Endothelial cell of umbilical vein (primary cell): ENCODE measurements at regions not wholly inside any gene's neighbourhood (a gene's known extent, or its start where the extent isn't known, plus 50 kb on each side); places are given as distances from the start of the nearest gene placed in this dataset.

ENCODE experiments used
- CTCF ChIP-seq, 2 donors: IDR thresholded peaks; 1 replicate in 1 of 2; 2 replicates in 1 of 2; pipeline ENCODE4 v1.5.1; 2011; ENCODE audit warnings: low read length in 2 of 2, mild to moderate bottlenecking in 2 of 2, moderate library complexity in 2 of 2, control low read depth in 1 of 2, inconsistent platforms in 1 of 2, low read depth in 1 of 2; ENCODE audit not compliant: insufficient read depth in 1 of 2; ENCODE audit errors: extremely low read depth in 1 of 2
- MYC ChIP-seq: IDR thresholded peaks from one replicate; pipeline ENCODE4 v1.6.1; 2011; ENCODE audit warnings: mild to moderate bottlenecking, low read depth, low read length
- POLR2A ChIP-seq: IDR thresholded peaks from 2 replicates; pipeline ENCODE4 v1.6.1; 2012; ENCODE audit warnings: low read depth, mild to moderate bottlenecking, control low read depth, low read length
- POLR2AphosphoS5 ChIP-seq: IDR thresholded peaks from 2 replicates; pipeline ENCODE4 v1.6.1; 2012; ENCODE audit warnings: low read depth, mild to moderate bottlenecking, control low read depth, low read length, moderate library complexity; ENCODE audit not compliant: insufficient read depth

- TF ChIP-seq CTCF (IDR thresholded peaks at IDR 0.05; ENCODE audit: extremely low read depth in 1 of 2, insufficient read depth in 1 of 2, low read depth in 1 of 2, low read length in 2 of 2) = no peak
- no peak for TF ChIP-seq POLR2AphosphoS5
- TF ChIP-seq POLR2A = no peak
- TF ChIP-seq MYC = no peak
Measured at GRCh38 chr3:105274958-105275357, 91.8 kb upstream of the ALCAM start.
